ENCODE measurements at regions not wholly inside any gene's neighbourhood (a gene's known extent, or its start where the extent isn't known, plus 50 kb on each side); places are given as distances from the start of the nearest gene placed in this dataset.

GRCh38 chr11:37968148-37968547 is 1370.1 kb upstream of the RAG2 start:
- TF ChIP-seq RNF2 (IDR thresholded peaks at IDR 0.05; ENCODE audit: borderline replicate concordance, low read depth) (no peak), HMGXB4 (CRISPR knock-in tag; IDR thresholded peaks at IDR 0.05; ENCODE audit: borderline replicate concordance) (no peak), MAX (IDR thresholded peaks at IDR 0.05) (no peak), CTCF (IDR thresholded peaks at IDR 0.05) (no peak), CHD2 (IDR thresholded peaks at IDR 0.05; ENCODE audit: low read length, partially characterized antibody) (no peak), ZFP36 (IDR thresholded peaks at IDR 0.05; ENCODE audit: borderline replicate concordance, partially characterized antibody) (no peak), JUNB (IDR thresholded peaks at IDR 0.05) (no peak), EP300 (IDR thresholded peaks at IDR 0.05) (no peak), RAD21 (conservative IDR thresholded peaks at IDR 0.05 in 1 of 2, IDR thresholded peaks at IDR 0.05 in 1 of 2) (no peak), EHMT2 (IDR thresholded peaks at IDR 0.05; ENCODE audit: low read depth) (no peak), POLR2A (IDR thresholded peaks at IDR 0.05; ENCODE audit: low read length) (no peak)
